Type B pancreatic cell (in vitro differentiated cells): ENCODE measurements at regions not wholly inside any gene's neighbourhood (a gene's known extent, or its start where the extent isn't known, plus 50 kb on each side); places are given as distances from the start of the nearest gene placed in this dataset.

Source experiments
- DNase-seq: peaks from one replicate; pipeline ENCODE4 v3.0.0; 2021; ENCODE audit warnings: mixed read lengths; ENCODE audit not compliant: unreplicated experiment; ENCODE audit errors: extremely low spot score
- H3K27ac Mint-ChIP-seq: 2 replicates; pipeline ENCODE4 v1.8.0; 2021; ENCODE audit warnings: mild to moderate bottlenecking, mixed read lengths
- H3K27me3 Mint-ChIP-seq: 2 replicates; pipeline ENCODE4 v1.8.0; 2021; ENCODE audit warnings: mixed read lengths
- H3K36me3 Mint-ChIP-seq: 2 replicates; pipeline ENCODE4 v1.8.0; 2021; ENCODE audit warnings: mixed read lengths
- H3K4me1 Mint-ChIP-seq: one replicate; pipeline ENCODE4 v1.8.0; 2021; ENCODE audit warnings: mixed read lengths; ENCODE audit not compliant: unreplicated experiment
- H3K4me3 Mint-ChIP-seq: 2 replicates; pipeline ENCODE4 v1.8.0; 2021; ENCODE audit warnings: mild to moderate bottlenecking, mixed read lengths
- H3K9me3 Mint-ChIP-seq: 2 replicates; pipeline ENCODE4 v1.8.0; 2021; ENCODE audit warnings: mixed read lengths
- CTCF ChIP-seq: fragments of 200-600 bp; sonication (generic); conservative IDR thresholded peaks from 2 replicates; pipeline ENCODE4 v1.5.0; 2021; ENCODE audit warnings: antibody characterized with exemption, mild to moderate bottlenecking

- Mint-ChIP-seq H3K4me1 (no peaks in the 10 kb centered on the region), H3K36me3 (no peaks in the 10 kb centered on the region), H3K27me3 (peaks cover 3% of the 10 kb centered on the region), H3K9me3 (no peaks in the 10 kb centered on the region), H3K4me3 (no peak overlapping the region), H3K27ac (no peak overlapping the region)
- no peak for DNase-seq
- TF ChIP-seq CTCF: no peak
These were observed 66.1 kb upstream of the ARID2 start for GRCh38 chr12:45663455-45663854.

GRCh38 chr12:45665941-45666340 lies 63.6 kb upstream of the ARID2 start:
- no peak overlapping the region for H3K27ac Mint-ChIP-seq
- DNase-seq: no peak
- TF ChIP-seq CTCF: no peak
- H3K27me3 Mint-ChIP-seq: peaks cover 3% of the 10 kb centered on the region
- H3K36me3 Mint-ChIP-seq: no peaks in the 10 kb centered on the region
- no peaks in the 10 kb centered on the region for H3K4me1 Mint-ChIP-seq
- H3K9me3 Mint-ChIP-seq: no peaks in the 10 kb centered on the region
- no peak overlapping the region for H3K4me3 Mint-ChIP-seq

GRCh38 chr12:45666396-45666795 lies 63.1 kb upstream of the ARID2 start:
- Mint-ChIP-seq H3K4me1 (no peaks in the 10 kb centered on the region), H3K4me3 (no peak overlapping the region), H3K36me3 (no peaks in the 10 kb centered on the region), H3K27me3 (peaks cover 3% of the 10 kb centered on the region), H3K9me3 (no peaks in the 10 kb centered on the region), H3K27ac (no peak overlapping the region)
- DNase-seq: no peak
- no peak for TF ChIP-seq CTCF

- Mint-ChIP-seq H3K4me1 (no peaks in the 10 kb centered on the region), H3K4me3 (no peak overlapping the region), H3K27ac (no peak overlapping the region)
These were observed 62.7 kb upstream of the ARID2 start for GRCh38 chr12:45666816-45667215.

GRCh38 chr12:45667761-45668160 lies 61.7 kb upstream of the ARID2 start:
- Mint-ChIP-seq H3K4me1 (no peaks in the 10 kb centered on the region), H3K27me3 (peaks cover 3% of the 10 kb centered on the region)
- no peak for TF ChIP-seq CTCF

More at GRCh38 chr12:45666816-45667215, 62.7 kb upstream of the ARID2 start:
- Mint-ChIP-seq H3K9me3 (no peaks in the 10 kb centered on the region), H3K27me3 (peaks cover 3% of the 10 kb centered on the region), H3K36me3 (no peaks in the 10 kb centered on the region)
- TF ChIP-seq CTCF: no peak
- DNase-seq: no peak

GRCh38 chr12:45668641-45669040 lies 60.9 kb upstream of the ARID2 start:
- Mint-ChIP-seq H3K4me3 (no peak overlapping the region), H3K9me3 (no peaks in the 10 kb centered on the region), H3K27ac (no peak overlapping the region), H3K4me1 (no peaks in the 10 kb centered on the region), H3K27me3 (peaks cover 3% of the 10 kb centered on the region), H3K36me3 (no peaks in the 10 kb centered on the region)
- no peak for TF ChIP-seq CTCF
- no peak for DNase-seq

More at GRCh38 chr12:45667761-45668160, 61.7 kb upstream of the ARID2 start:
- Mint-ChIP-seq H3K4me3 (no peak overlapping the region), H3K36me3 (no peaks in the 10 kb centered on the region), H3K27ac (no peak overlapping the region), H3K9me3 (no peaks in the 10 kb centered on the region)
- no peak for DNase-seq
